ENCODE measurements at regions not wholly inside any gene's neighbourhood (a gene's known extent, or its start where the extent isn't known, plus 50 kb on each side); places are given as distances from the start of the nearest gene placed in this dataset.

- TF ChIP-seq GABPA (IDR thresholded peaks at IDR 0.05; ENCODE audit: low read depth) (no peak), CTCF (IDR thresholded peaks at IDR 0.05 in 2 of 3, conservative IDR thresholded peaks at IDR 0.05 in 1 of 3; ENCODE audit: control insufficient read depth in 2 of 3, extremely low read depth in 1 of 3, insufficient read depth in 1 of 3, low read depth in 3 of 3, low read length in 3 of 3) (no peak), POLR2A (IDR thresholded peaks at IDR 0.05; ENCODE audit: low read depth, low read length) (no peak), ZNF384 (IDR thresholded peaks at IDR 0.05; ENCODE audit: borderline replicate concordance, low read depth, low read length) (no peak), EZH2 (IDR thresholded peaks at IDR 0.05; ENCODE audit: borderline replicate concordance, control insufficient read depth, low read depth, low read length) (no peak), MXI1 (IDR thresholded peaks at IDR 0.05; ENCODE audit: low read depth, low read length) (no peak), ZNF24 (IDR thresholded peaks at IDR 0.05) (no peak), NR2F1 (conservative IDR thresholded peaks at IDR 0.05) (no peak)
Measured at GRCh38 chr1:30452170-30452569, 271.2 kb downstream of the MATN1 start.
